ENCODE measurements at regions not wholly inside any gene's neighbourhood (a gene's known extent, or its start where the extent isn't known, plus 50 kb on each side); places are given as distances from the start of the nearest gene placed in this dataset.

DNA sequence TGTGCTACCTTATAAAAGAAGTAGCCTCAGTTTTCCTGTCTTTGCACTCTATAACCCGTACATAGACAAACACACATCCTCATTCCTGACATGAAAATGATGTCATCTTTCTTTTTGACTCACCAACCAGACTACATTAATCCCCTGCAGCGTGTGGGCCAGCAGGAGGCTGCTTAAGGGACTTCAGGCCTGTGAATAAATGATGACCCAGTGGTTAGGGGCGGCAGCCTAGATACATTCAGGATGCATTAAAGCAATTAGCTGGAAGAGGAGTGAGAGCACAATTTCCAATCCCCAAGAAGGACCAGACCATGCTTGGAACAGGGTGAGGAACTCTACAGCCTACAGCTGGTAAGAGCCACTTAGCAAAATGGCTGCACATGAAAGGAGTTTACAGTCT is 57.3 kb upstream of the KLF7 start:
- TF ChIP-seq SIN3A (IDR thresholded peaks at IDR 0.05; ENCODE audit: borderline replicate concordance in 2 of 2, control insufficient read depth in 1 of 2, low read depth in 2 of 2, low read length in 2 of 2), result no peak
- TF ChIP-seq CXXC5 (CRISPR knock-in tag; IDR thresholded peaks at IDR 0.05), result no peak
- TF ChIP-seq CTCF (IDR thresholded peaks at IDR 0.05 in 2 of 3, conservative IDR thresholded peaks at IDR 0.05 in 1 of 3; ENCODE audit: insufficient read depth in 2 of 3, low read depth in 1 of 3, low read length in 3 of 3), result no peak
- TF ChIP-seq, protein P1, sequence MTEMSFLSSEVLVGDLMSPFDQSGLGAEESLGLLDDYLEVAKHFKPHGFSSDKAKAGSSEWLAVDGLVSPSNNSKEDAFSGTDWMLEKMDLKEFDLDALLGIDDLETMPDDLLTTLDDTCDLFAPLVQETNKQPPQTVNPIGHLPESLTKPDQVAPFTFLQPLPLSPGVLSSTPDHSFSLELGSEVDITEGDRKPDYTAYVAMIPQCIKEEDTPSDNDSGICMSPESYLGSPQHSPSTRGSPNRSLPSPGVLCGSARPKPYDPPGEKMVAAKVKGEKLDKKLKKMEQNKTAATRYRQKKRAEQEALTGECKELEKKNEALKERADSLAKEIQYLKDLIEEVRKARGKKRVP (CRISPR knock-in tag; IDR thresholded peaks at IDR 0.05), result no peak

Data from K562 (cell line).